ENCODE measurements at regions not wholly inside any gene's neighbourhood (a gene's known extent, or its start where the extent isn't known, plus 50 kb on each side); places are given as distances from the start of the nearest gene placed in this dataset.

DNA sequence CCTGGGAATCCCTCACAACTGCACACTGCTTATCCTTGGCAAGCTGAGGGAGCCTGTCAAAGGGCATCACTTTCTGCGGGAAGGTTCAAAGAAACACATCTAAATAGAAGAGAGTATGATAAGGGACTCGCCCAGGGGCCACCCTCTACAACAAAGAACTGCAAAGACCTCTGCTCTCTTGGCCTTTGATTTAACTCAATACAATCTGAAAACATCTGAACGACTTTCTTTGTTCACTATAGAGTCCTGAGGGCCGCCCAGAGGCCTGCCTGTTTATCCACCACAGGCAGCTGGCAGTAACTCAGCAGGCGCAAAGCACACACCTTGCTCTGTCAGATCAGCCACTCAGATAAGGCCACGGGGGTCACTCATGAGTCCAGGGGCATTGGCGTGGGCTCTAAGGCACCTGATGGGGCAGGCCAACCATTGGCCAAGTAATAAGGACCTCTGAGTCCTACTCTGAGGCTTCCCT lies 139.3 kb downstream of the UNC5CL start:
- TF ChIP-seq, protein P1, sequence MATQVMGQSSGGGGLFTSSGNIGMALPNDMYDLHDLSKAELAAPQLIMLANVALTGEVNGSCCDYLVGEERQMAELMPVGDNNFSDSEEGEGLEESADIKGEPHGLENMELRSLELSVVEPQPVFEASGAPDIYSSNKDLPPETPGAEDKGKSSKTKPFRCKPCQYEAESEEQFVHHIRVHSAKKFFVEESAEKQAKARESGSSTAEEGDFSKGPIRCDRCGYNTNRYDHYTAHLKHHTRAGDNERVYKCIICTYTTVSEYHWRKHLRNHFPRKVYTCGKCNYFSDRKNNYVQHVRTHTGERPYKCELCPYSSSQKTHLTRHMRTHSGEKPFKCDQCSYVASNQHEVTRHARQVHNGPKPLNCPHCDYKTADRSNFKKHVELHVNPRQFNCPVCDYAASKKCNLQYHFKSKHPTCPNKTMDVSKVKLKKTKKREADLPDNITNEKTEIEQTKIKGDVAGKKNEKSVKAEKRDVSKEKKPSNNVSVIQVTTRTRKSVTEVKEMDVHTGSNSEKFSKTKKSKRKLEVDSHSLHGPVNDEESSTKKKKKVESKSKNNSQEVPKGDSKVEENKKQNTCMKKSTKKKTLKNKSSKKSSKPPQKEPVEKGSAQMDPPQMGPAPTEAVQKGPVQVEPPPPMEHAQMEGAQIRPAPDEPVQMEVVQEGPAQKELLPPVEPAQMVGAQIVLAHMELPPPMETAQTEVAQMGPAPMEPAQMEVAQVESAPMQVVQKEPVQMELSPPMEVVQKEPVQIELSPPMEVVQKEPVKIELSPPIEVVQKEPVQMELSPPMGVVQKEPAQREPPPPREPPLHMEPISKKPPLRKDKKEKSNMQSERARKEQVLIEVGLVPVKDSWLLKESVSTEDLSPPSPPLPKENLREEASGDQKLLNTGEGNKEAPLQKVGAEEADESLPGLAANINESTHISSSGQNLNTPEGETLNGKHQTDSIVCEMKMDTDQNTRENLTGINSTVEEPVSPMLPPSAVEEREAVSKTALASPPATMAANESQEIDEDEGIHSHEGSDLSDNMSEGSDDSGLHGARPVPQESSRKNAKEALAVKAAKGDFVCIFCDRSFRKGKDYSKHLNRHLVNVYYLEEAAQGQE (IDR thresholded peaks at IDR 0.05; ENCODE audit: insufficient read depth in 1 of 2, low read depth in 2 of 2, low read length in 2 of 2) = no peak
- no peak for TF ChIP-seq TAF1 (IDR thresholded peaks at IDR 0.05; ENCODE audit: borderline replicate concordance, insufficient read depth, low read length)
- no peak for TF ChIP-seq POLR2AphosphoS5 (IDR thresholded peaks at IDR 0.05; ENCODE audit: low read depth, low read length)

All from PFSK-1 (cell line).